ENCODE measurements at regions not wholly inside any gene's neighbourhood (a gene's known extent, or its start where the extent isn't known, plus 50 kb on each side); places are given as distances from the start of the nearest gene placed in this dataset.
A peak's percentile ranks its signal among the peaks of the same experiment; 100 is the strongest.

DNA sequence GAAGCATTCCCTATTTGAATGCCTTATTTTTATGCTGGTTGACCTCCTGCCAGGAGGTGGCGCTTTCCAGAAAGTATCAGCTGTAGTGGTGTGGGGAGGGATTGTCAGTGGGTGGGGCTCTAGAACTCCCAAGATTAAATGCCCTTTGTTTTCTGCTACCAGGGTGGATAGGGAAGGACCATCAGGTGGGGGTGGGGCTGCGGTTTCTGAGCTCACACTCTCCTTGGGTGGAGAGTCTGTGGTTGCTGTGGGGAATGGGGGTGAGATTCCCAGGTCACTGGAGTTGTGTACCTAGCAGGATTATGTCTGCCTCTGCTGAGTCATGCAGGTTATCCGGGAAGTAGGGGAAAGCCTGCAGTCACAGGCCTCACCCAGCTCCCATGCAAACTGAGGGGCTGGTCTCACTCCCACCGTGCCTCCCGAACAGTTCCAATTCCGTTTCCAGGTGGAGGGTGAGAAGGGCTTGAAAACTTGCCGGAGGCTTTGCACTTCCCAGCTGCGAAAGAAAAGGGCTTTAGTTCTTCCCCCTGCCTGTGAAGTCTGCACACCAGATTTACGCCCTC is 68.3 kb downstream of the ALG10B start:
- no peaks in the 10 kb centered on the region for H3K4me1 Mint-ChIP-seq
- H3K36me3 Mint-ChIP-seq (ENCODE audit: low read depth): no peaks in the 10 kb centered on the region
- ChIA-PET CTCF (no interaction called here), POLR2A (interaction anchor here (0.7 kb wide), 1 partner anchor 25 kb away, joined by 3 read pairs; no protein-coding TSS in a partner anchor)
- H3K27me3 Mint-ChIP-seq: no peaks in the 10 kb centered on the region
- peaks cover 18% of the 10 kb centered on the region for H3K9me3 Mint-ChIP-seq (ENCODE audit: low read depth)
- H3K27ac Mint-ChIP-seq: no peak overlapping the region
- no peak overlapping the region for H3K4me3 Mint-ChIP-seq
- intact Hi-C loops (cut with DNase I, micrococcal nuclease): loop anchor here in 1 of 2 experiments (10.0 kb wide), 1 partner anchor 310 kb away; no protein-coding TSS in a partner anchor
- ATAC-seq (no peak), DNase-seq (peak; percentile 5)

DNA sequence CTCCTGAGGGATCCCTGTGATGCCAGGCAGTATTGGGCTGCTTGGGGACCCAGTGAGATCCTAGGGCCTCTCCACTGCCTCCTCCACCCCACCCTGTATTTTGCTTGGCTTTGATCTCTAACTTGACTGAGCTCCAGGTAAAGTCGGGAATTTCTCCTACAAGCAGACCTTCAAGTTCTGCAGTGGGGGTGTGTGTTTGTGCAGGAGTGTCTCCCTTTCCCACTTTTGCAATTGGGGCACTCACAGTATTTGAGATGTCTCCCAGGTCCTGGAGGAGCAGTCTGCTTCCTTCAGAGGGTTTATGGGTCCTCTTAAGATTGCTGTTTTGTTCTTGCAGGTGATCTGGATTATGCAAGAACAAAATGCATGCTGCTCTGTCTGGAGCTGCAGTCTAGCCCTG is 68.9 kb downstream of the ALG10B start:
- Mint-ChIP-seq H3K4me1 (no peaks in the 10 kb centered on the region), H3K9me3 (ENCODE audit: low read depth) (peaks cover 14% of the 10 kb centered on the region), H3K36me3 (ENCODE audit: low read depth) (no peaks in the 10 kb centered on the region), H3K27me3 (no peaks in the 10 kb centered on the region), H3K4me3 (no peak overlapping the region), H3K27ac (no peak overlapping the region)
- ChIA-PET CTCF (interaction anchor here (0.7 kb wide), 1 partner anchor 144 kb away, joined by 3 read pairs; no protein-coding TSS in a partner anchor), POLR2A (interaction anchor here (0.7 kb wide), 1 partner anchor 26 kb away, joined by 3 read pairs; no protein-coding TSS in a partner anchor)
- ATAC-seq: no peak
- no peak for DNase-seq
- intact Hi-C loops (cut with DNase I, micrococcal nuclease): loop anchor here in 1 of 2 experiments (10.0 kb wide), 1 partner anchor 311 kb away; no protein-coding TSS in a partner anchor

DNA sequence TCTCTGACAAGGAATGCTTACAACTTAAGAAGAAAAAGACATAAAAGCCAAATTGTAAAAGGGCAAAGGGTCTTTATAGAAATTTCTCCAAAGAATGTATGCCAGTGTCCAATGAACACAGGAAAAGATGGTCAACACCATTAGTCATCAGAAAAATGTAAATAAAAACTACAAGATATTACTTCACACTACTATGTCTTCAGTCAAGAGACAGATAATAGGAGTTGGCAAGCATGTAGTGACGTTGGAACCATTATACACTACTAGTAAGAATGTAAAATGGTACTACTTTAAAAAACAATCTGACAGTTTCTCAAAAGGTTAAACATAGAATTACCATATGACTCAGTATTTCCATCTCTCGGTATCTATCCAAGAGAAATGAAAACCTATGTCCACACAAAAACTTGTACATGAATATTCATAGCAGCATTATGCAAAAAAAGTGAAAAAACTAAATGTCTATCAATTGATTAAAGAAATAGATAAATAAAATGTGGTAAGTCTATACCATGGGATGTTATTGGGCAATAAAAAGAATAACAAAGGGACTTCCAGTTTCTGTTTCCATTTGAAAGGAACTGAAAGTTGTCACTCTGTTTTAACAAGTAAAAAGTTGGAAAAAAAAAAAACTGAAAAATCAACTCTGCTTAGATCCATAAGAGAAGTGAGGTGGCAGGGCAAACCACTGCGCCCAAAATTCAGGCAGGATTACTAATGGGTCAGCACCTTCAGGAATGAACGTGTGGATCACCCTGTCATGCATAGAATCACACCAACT is 69.8 kb downstream of the ALG10B start:
- no peak for DNase-seq
- H3K27ac Mint-ChIP-seq: no peak overlapping the region
- no peaks in the 10 kb centered on the region for H3K36me3 Mint-ChIP-seq (ENCODE audit: low read depth)
- no peak overlapping the region for H3K4me3 Mint-ChIP-seq
- no peak for ATAC-seq
- peaks cover 14% of the 10 kb centered on the region for H3K9me3 Mint-ChIP-seq (ENCODE audit: low read depth)
- H3K4me1 Mint-ChIP-seq: no peaks in the 10 kb centered on the region
- H3K27me3 Mint-ChIP-seq: no peaks in the 10 kb centered on the region
- ChIA-PET POLR2A (no interaction called here), CTCF (interaction anchor here (0.7 kb wide), 1 partner anchor 143 kb away, joined by 3 read pairs; no protein-coding TSS in a partner anchor)
- intact Hi-C loops (cut with DNase I, micrococcal nuclease): loop anchor here in 1 of 2 experiments (10.0 kb wide), 1 partner anchor 312 kb away; no protein-coding TSS in a partner anchor

DNA sequence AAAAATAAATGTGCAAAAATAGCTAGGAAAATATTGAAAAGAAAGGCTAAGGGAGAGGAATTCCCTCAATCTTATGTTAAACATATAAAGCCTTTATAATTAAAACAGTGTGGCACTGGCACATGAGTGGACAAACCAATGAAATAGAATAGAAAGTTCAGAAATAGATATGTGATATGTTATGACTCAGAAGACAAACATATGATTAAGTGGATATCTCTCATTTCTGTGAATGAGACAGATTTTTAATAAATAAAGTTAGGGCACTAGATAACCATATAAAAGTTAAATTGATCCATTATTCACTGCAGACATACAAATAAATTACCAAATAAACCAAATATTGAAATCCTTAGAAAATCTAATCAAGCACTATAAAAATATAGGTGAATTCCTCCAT is 73.0 kb downstream of the ALG10B start:
- no peak overlapping the region for H3K27ac Mint-ChIP-seq

DNA sequence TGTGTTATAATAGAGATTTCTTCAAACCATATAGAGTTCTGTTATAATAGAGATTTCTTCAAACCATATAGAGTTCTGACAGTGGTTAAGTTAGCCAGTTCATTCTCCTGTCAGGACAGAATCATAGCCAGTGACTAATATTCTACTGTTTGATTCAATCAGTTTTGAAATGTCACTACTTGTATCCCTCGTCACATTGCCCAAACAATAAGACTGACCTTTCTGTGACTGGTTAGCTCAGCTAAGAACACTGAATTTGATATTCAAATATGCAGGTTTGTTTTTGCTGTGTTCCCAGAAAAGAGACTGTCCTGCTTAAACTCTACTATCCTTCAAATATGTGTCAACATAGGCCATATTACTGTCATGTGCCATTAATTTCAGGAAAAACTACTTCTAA is 74.4 kb downstream of the ALG10B start:
- ChIA-PET POLR2A (no interaction called here), CTCF (no interaction called here)
- Mint-ChIP-seq H3K27ac (no peak overlapping the region), H3K36me3 (ENCODE audit: low read depth) (no peaks in the 10 kb centered on the region), H3K4me3 (no peak overlapping the region), H3K27me3 (no peaks in the 10 kb centered on the region), H3K9me3 (ENCODE audit: low read depth) (peaks cover 9% of the 10 kb centered on the region), H3K4me1 (no peaks in the 10 kb centered on the region)
- no peak for ATAC-seq
- intact Hi-C loops (cut with DNase I, micrococcal nuclease): no loop called here
- DNase-seq: no peak

More for the DNA sequence above, 73.0 kb downstream of the ALG10B start:
- no peaks in the 10 kb centered on the region for H3K4me1 Mint-ChIP-seq
- H3K27me3 Mint-ChIP-seq: no peaks in the 10 kb centered on the region
- ATAC-seq (no peak), DNase-seq (no peak)
- no peak overlapping the region for H3K4me3 Mint-ChIP-seq
- no peaks in the 10 kb centered on the region for H3K36me3 Mint-ChIP-seq (ENCODE audit: low read depth)
- H3K9me3 Mint-ChIP-seq (ENCODE audit: low read depth): peaks cover 7% of the 10 kb centered on the region
- ChIA-PET POLR2A (no interaction called here), CTCF (no interaction called here)
- intact Hi-C loops (cut with DNase I, micrococcal nuclease): loop anchor here in 1 of 2 experiments (10.0 kb wide), 1 partner anchor 315 kb away; no protein-coding TSS in a partner anchor

DNA sequence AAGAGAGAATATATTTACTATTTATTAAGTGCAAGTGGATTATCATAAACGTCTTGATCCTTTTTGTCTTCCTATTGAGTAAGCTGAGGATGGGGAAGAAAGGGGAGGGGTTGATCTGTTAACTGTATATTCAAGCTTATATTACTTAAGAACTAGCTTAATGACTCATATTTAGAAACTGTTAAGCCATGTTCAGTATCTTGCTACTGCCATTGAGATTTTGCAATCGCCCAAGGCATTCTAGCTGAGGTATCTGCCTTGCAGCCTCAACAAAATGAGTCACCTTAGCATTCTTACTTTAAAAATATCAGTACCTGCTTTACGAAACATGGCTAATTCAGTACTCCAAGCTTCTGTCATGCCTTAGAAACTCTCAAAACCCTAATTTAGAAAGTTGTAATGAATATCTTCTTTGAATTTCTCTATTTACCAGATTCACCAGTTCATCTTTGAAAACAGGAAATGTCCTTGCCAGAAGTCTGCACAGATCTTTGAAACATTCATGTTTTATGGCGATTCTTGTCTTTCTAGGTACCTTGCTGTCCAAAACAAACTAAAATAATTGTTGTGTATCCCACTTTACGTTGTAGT is 76.1 kb downstream of the ALG10B start:
- no peaks in the 10 kb centered on the region for H3K4me1 Mint-ChIP-seq
- no peak overlapping the region for H3K27ac Mint-ChIP-seq
- DNase-seq: no peak
- no peak for ATAC-seq
- CTCF ChIA-PET: no interaction called here
- no peaks in the 10 kb centered on the region for H3K36me3 Mint-ChIP-seq (ENCODE audit: low read depth)
- no peaks in the 10 kb centered on the region for H3K27me3 Mint-ChIP-seq
- H3K9me3 Mint-ChIP-seq (ENCODE audit: low read depth): peaks cover 13% of the 10 kb centered on the region
- no peak overlapping the region for H3K4me3 Mint-ChIP-seq
- intact Hi-C loops (cut with DNase I, micrococcal nuclease): no loop called here
- POLR2A ChIA-PET: no interaction called here

DNA sequence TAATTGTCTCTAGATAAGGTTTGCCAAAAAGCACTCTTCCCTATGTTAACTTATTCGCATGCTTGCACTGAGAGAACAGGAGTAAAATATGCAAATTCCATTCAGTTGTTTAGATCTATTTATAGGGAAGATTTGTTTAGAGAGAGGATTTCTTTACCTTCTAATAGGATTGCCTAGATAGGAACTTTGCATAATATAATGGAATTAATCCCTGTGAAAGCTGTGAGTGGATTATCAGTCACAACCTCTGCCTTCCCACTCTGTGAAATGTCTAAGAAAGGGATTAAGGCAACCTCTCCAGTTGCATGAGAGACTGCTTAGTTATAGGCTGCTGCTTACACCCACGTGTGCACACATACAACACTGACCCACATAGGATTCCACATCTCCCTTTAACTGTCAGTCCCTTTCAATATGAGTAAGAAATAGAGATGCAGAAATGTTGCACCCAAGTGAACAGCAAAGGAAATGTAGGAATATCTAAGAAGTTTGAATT is 83.2 kb downstream of the ALG10B start:
- ChIA-PET CTCF (no interaction called here), POLR2A (no interaction called here)
- Mint-ChIP-seq H3K36me3 (ENCODE audit: low read depth) (no peaks in the 10 kb centered on the region), H3K4me1 (no peaks in the 10 kb centered on the region), H3K27ac (no peak overlapping the region), H3K27me3 (no peaks in the 10 kb centered on the region), H3K4me3 (no peak overlapping the region), H3K9me3 (ENCODE audit: low read depth) (peaks cover 14% of the 10 kb centered on the region)
- ATAC-seq (no peak), DNase-seq (no peak)
- intact Hi-C loops (cut with DNase I, micrococcal nuclease): no loop called here

DNA sequence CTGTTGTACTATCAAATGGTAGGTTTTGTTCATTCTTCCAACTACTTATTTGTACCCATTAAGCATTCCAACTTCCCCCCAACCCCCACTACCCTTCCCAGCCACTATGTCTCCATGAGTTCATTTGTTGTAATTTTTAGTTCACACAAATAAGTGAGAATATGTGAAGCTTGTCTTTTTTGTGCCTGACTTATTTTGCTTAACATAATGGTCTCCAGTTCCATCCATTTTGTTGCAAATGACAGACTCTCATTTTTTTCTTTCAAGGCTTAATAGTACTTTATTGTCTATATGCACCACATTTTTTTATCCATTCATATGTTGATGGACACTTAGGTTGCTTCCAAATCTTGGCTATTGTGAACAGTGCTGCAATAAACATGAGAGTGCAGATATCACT is 86.2 kb downstream of the ALG10B start:
- POLR2A ChIA-PET: no interaction called here
- no peak for ATAC-seq
- no peaks in the 10 kb centered on the region for H3K27me3 Mint-ChIP-seq

DNA sequence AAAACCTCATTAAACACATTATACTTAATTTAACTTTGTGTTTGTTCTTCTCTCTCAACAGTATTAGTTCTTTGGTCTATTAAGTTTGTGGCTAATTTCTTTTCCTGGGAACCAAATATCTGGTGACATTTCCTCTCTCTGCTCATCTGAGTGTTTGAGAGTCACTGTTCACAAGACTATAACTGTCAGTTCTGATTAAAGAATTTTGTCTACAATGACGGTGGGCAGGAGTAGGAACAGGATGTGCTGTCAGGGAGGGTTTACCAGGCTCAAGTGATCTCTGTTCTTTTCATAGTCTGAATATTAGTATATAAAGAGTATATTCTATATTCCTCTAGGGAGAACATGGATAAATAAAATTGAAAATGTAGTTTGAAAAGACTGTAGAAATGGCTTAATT is 92.9 kb downstream of the ALG10B start:
- intact Hi-C loops (cut with DNase I, micrococcal nuclease): no loop called here
- H3K27ac Mint-ChIP-seq: no peak overlapping the region
- POLR2A ChIA-PET: no interaction called here
- H3K4me1 Mint-ChIP-seq: no peaks in the 10 kb centered on the region
- CTCF ChIA-PET: no interaction called here
- H3K4me3 Mint-ChIP-seq: no peak overlapping the region
- ATAC-seq (no peak), DNase-seq (no peak)
- no peaks in the 10 kb centered on the region for H3K36me3 Mint-ChIP-seq (ENCODE audit: low read depth)
- H3K9me3 Mint-ChIP-seq (ENCODE audit: low read depth): peaks cover 7% of the 10 kb centered on the region
- H3K27me3 Mint-ChIP-seq: no peaks in the 10 kb centered on the region

More for the DNA sequence above, 86.2 kb downstream of the ALG10B start:
- H3K4me1 Mint-ChIP-seq: no peaks in the 10 kb centered on the region
- H3K36me3 Mint-ChIP-seq (ENCODE audit: low read depth): no peaks in the 10 kb centered on the region
- CTCF ChIA-PET: no interaction called here
- H3K4me3 Mint-ChIP-seq: no peak overlapping the region
- DNase-seq: no peak
- peaks cover 14% of the 10 kb centered on the region for H3K9me3 Mint-ChIP-seq (ENCODE audit: low read depth)
- intact Hi-C loops (cut with DNase I, micrococcal nuclease): no loop called here
- H3K27ac Mint-ChIP-seq: no peak overlapping the region

DNA sequence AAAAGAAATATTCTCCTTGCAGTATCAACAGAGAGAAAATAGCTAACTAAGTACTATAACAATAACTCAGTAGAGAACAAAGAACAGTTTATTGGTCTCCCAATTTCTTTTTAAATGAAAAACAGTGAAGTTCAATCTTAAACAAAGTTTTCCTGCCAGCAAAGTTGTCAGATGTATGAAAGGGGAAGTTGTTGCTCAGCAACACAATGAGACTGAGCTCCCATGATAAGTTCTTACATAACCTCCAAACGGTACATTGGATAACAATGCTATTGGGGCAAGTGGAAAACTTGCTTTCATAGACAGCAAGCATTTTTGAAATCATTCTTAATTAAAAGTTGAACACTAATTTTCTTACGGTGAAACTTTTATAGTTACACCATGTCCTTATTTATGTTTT is 94.9 kb downstream of the ALG10B start:
- CTCF ChIA-PET: no interaction called here
- ATAC-seq: no peak
- intact Hi-C loops (cut with DNase I, micrococcal nuclease): no loop called here
- no peak overlapping the region for H3K27ac Mint-ChIP-seq
- H3K4me1 Mint-ChIP-seq: no peaks in the 10 kb centered on the region
- H3K27me3 Mint-ChIP-seq: no peaks in the 10 kb centered on the region
- POLR2A ChIA-PET: no interaction called here
- H3K4me3 Mint-ChIP-seq: no peak overlapping the region
- H3K36me3 Mint-ChIP-seq (ENCODE audit: low read depth): no peaks in the 10 kb centered on the region
- H3K9me3 Mint-ChIP-seq (ENCODE audit: low read depth): peaks cover 5% of the 10 kb centered on the region
- no peak for DNase-seq

DNA sequence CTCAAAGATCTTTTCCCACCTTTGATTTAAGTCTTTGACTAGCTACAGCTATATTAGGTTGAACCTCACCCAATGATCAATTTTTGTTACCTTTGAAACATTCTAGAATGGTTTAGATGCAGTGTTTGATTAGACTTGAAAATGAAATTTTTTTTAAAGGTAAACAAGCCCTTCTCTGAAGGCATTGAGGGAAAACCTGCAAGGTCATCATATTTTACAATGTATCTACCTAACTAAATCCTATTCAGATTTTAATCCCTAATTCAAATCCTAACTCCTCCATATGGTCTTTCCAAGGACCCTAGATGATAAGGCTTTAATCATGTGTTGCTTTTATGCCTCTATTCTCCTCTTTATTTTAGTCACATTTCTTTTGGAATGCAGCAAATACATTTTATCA is 95.4 kb downstream of the ALG10B start:
- Mint-ChIP-seq H3K4me3 (no peak overlapping the region), H3K36me3 (ENCODE audit: low read depth) (no peaks in the 10 kb centered on the region), H3K27ac (no peak overlapping the region), H3K4me1 (no peaks in the 10 kb centered on the region), H3K27me3 (no peaks in the 10 kb centered on the region), H3K9me3 (ENCODE audit: low read depth) (peaks cover 1% of the 10 kb centered on the region)
- ChIA-PET CTCF (no interaction called here), POLR2A (no interaction called here)
- intact Hi-C loops (cut with DNase I, micrococcal nuclease): no loop called here
- DNase-seq (no peak), ATAC-seq (no peak)

DNA sequence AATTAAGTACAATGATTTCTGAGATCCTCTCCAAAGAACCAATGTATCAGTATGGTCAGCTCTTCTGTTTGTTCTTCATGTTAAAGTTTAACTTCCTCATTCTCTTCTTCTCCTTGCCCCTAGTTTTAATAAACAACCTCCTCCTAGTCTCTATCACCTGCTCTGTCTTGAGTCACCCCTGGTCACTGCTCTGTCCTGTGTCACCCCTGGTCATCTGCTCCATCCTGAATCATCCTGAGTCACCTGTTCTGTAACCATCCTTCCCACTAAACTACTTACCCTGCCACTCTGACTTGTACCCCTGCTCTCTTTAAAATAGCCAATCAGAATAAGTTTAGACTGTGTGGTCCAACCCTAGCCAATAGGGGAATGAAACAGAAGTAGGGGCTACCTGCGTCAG is 100.5 kb downstream of the ALG10B start:
- DNase-seq: no peak
- H3K36me3 Mint-ChIP-seq (ENCODE audit: low read depth): no peaks in the 10 kb centered on the region
- POLR2A ChIA-PET: interaction anchor here (0.6 kb wide), 1 partner anchor 273 kb away, joined by 3 read pairs; no protein-coding TSS in a partner anchor
- no peak overlapping the region for H3K27ac Mint-ChIP-seq
- H3K4me1 Mint-ChIP-seq: no peaks in the 10 kb centered on the region
- intact Hi-C loops (cut with DNase I, micrococcal nuclease): no loop called here
- ATAC-seq: no peak
- H3K9me3 Mint-ChIP-seq (ENCODE audit: low read depth): peaks cover 15% of the 10 kb centered on the region
- no peak overlapping the region for H3K4me3 Mint-ChIP-seq
- CTCF ChIA-PET: no interaction called here
- H3K27me3 Mint-ChIP-seq: no peaks in the 10 kb centered on the region

All from activated CD4-positive, alpha-beta T cell treated with anti-CD3 and anti-CD28 coated beads for 36 hours (primary cell).